ENCODE measurements at regions not wholly inside any gene's neighbourhood (a gene's known extent, or its start where the extent isn't known, plus 50 kb on each side); places are given as distances from the start of the nearest gene placed in this dataset.
"Not testable (repeated sequence)": the region's sequence is repeated elsewhere in the genome, so short reads cannot be mapped to it uniquely, and the experiment has no call there.

- ATAC-seq; intact Hi-C loops (cut with DNase I): not testable (repeated sequence)
- peak; percentile 22 for DNase-seq (ENCODE audit: missing footprints)
Measured at GRCh38 chr21:7819301-7819700, 2702.1 kb upstream of the TPTE start.

GRCh38 chr21:7825627-7826026, 2695.8 kb upstream of the TPTE start:
- peak; percentile 68 for ATAC-seq
- DNase-seq (ENCODE audit: missing footprints); intact Hi-C loops (cut with DNase I): not testable (repeated sequence)

DNA sequence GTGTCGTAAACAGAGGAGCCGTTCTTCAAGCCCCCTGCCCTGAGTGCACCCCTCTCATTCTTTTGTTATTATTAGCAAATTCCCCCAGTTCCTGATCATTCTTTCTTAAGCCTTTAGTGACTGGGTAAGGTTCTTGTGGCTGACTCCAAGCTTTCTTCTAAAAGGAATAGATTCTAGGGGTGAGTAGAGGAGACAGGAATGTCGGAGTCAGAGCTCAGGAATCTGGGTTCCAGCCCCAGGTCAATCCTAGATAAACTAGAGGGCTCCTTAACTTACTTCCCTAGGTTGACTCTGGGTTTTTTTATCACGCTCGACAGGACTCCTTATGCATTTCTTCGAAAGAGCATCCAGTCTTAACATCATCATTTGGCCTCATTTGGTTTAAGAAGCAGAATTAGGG, 2695.2 kb upstream of the TPTE start:
- ATAC-seq; intact Hi-C loops (cut with DNase I); DNase-seq (ENCODE audit: missing footprints): not testable (repeated sequence)

DNA sequence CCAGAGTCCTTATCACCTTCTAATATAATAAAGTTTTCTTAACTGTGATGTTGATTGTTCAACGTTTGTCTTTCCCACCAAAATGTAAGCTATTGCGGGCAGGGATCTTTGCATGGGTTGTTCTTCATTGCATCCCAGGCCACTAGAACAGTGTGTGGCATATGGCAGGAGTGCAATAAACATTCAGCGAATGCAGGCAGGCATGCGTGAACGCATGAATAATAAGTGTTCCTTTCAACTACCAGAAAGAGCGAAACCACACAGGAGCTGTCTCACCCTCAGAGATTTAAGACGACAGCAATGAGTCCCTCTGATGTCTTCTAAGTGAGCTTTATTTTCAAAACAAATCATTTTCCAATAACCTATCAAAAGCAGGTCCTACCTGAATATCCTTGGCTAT, 2693.1 kb upstream of the TPTE start:
- intact Hi-C loops (cut with DNase I); ATAC-seq; DNase-seq (ENCODE audit: missing footprints): not testable (repeated sequence)

DNA sequence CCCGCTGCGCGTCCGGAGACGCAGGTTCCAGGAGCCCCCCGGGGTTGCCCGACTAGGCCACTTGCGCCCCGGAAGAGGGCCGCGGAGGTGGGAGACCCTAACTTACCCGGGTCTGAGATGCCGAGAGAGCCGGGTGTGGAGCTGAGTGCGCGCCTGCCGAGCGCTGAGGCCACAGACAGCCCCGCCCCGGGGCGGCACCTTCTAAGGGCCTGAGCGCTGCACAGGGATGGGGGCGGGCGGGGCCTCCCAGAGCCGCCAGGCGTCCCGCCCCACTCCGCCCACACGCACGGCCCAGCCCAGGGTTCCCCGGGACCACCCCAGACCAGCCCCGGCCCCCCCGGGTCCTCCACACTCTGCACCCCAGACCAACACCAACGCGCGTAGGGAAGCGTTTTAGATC, 2692.0 kb upstream of the TPTE start:
- intact Hi-C loops (cut with DNase I); DNase-seq (ENCODE audit: missing footprints): not testable (repeated sequence)
- peak; percentile 87 for ATAC-seq

GRCh38 chr21:7837315-7837714, 2684.1 kb upstream of the TPTE start:
- ATAC-seq; intact Hi-C loops (cut with DNase I); DNase-seq (ENCODE audit: missing footprints): not testable (repeated sequence)

DNA sequence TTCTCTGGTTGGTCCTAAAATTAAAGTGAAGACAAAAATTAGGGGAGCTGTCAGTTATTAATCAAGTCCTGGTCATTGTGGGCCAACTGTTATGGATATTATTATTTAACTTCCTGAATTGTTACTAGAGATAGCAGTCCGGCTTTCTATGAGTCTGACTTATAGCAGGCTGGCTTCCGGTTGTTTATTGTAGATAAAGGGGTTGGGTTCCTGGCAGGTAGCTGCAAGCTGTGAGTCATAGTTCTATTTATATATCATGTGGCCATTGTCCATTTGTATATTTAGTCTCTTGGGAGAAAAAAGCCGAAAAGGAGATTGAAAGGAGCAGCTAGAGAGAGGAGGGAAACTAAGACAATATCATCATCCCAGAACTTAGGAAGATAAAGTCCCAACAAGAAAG, 2668.0 kb upstream of the TPTE start:
- DNase-seq (ENCODE audit: missing footprints); intact Hi-C loops (cut with DNase I); ATAC-seq: not testable (repeated sequence)

GRCh38 chr21:7853836-7854235, 2667.5 kb upstream of the TPTE start:
- DNase-seq (ENCODE audit: missing footprints); intact Hi-C loops (cut with DNase I); ATAC-seq: not testable (repeated sequence)
